Stomach (tissue), 8 donors: ENCODE measurements at regions not wholly inside any gene's neighbourhood (a gene's known extent, or its start where the extent isn't known, plus 50 kb on each side); places are given as distances from the start of the nearest gene placed in this dataset.

Experiments used
- DNase-seq, 2 donors: peaks; one replicate each; pipeline versions ENCODE4 v3.0.0 to v3.0.0-alpha.2; 2013 to 2019
- H3K27ac ChIP-seq, 5 donors: fragments of 200-600 bp in 4 of 5; sonication (generic) in 4 of 5; one replicate each; pipeline ENCODE4 v1.5.1; 2013 to 2019; ENCODE audit warnings: mild to moderate bottlenecking in 1 of 5, moderate library complexity in 1 of 5
- H3K27me3 ChIP-seq, 3 donors: fragments of 200-600 bp; sonication (generic); one replicate each; pipeline ENCODE4 v1.5.1; 2017 to 2019; ENCODE audit warnings: mixed run types in 1 of 3
- H3K36me3 ChIP-seq, 4 donors: fragments of 200-600 bp; sonication (generic); 1 replicate in 3 of 4; 2 replicates in 1 of 4; pipeline ENCODE4 v1.5.1; 2016 to 2019
- H3K4me1 ChIP-seq, 4 donors: fragments of 200-600 bp; sonication (generic); one replicate each; pipeline ENCODE4 v1.5.1; 2016 to 2019
- H3K4me3 ChIP-seq, 4 donors: fragments of 200-600 bp; sonication (generic) in 3 of 4; one replicate each; pipeline ENCODE4 v1.5.1; 2016 to 2019; ENCODE audit warnings: mild to moderate bottlenecking in 1 of 4
- H3K9me3 ChIP-seq, 4 donors: fragments of 200-600 bp; sonication (generic); one replicate each; pipeline ENCODE4 v1.5.1; 2016 to 2019
- EP300 ChIP-seq: sonication (generic); formaldehyde crosslinking; IDR thresholded peaks from one replicate; pipeline ENCODE4 v1.6.1; 2017; ENCODE audit warnings: antibody characterized with exemption
- POLR2A ChIP-seq, 4 donors: fragments of 450-650 bp; IDR thresholded peaks; one replicate each; pipeline ENCODE4 v1.6.1; 2016; ENCODE audit warnings: antibody characterized with exemption in 4 of 4, control low read depth in 2 of 4, mild to moderate bottlenecking in 1 of 4, moderate library complexity in 1 of 4
- POLR2AphosphoS5 ChIP-seq, 3 donors: sonication (generic); formaldehyde crosslinking; IDR thresholded peaks; one replicate each; pipeline ENCODE4 v1.6.1; 2016; ENCODE audit warnings: antibody characterized with exemption in 3 of 3
- WGBS, 5 donors: extraction: QIAGEN DNeasy Blood & Tissue Kit in 3 of 5; methylation state at CpG; one replicate each; pipeline versions ENCODE4 v1.1.5 to v1.1.7; 2013 to 2018; 5-methylcytosine and 5-hydroxymethylcytosine counted together
- intact Hi-C: fragments of 100-400 bp; cut with DNase I; formaldehyde crosslinking; loops from one replicate; pipeline ENCODE4 v1.15.1; 2023; ENCODE audit warnings: low total_unique reads
- TF ChIP-seq, protein P1 (sequence below), 7 experiments: fragments of 450-650 bp in 4 of 7; fragments of 200-600 bp in 3 of 7; sonication (generic) in 3 of 7; IDR thresholded peaks; one replicate each; pipeline ENCODE4 v1.5.1; 2016 to 2019; ENCODE audit warnings: antibody characterized with exemption in 7 of 7, control low read depth in 2 of 7, mild to moderate bottlenecking in 1 of 7
- donor health status: healthy with polysubstance abuse.
- donor health status: Bipolar disorder and iron deficiency.
- donor health status: healthy.

GRCh38 chr9:30478684-30479083, 1905.8 kb upstream of the ACO1 start:
- H3K4me3 ChIP-seq: no peak overlapping the region
- H3K27ac ChIP-seq: no peak overlapping the region
- no peaks in the 10 kb centered on the region for H3K27me3 ChIP-seq
- H3K9me3 ChIP-seq: no peaks in the 10 kb centered on the region
- no peak for DNase-seq
- no peaks in the 10 kb centered on the region for H3K36me3 ChIP-seq
- no peaks in the 10 kb centered on the region for H3K4me1 ChIP-seq
- TF ChIP-seq POLR2AphosphoS5 (IDR thresholded peaks at IDR 0.05) (no peak), EP300 (no peak), POLR2A (IDR thresholded peaks at IDR 0.05) (no peak)
- TF ChIP-seq, protein P1, sequence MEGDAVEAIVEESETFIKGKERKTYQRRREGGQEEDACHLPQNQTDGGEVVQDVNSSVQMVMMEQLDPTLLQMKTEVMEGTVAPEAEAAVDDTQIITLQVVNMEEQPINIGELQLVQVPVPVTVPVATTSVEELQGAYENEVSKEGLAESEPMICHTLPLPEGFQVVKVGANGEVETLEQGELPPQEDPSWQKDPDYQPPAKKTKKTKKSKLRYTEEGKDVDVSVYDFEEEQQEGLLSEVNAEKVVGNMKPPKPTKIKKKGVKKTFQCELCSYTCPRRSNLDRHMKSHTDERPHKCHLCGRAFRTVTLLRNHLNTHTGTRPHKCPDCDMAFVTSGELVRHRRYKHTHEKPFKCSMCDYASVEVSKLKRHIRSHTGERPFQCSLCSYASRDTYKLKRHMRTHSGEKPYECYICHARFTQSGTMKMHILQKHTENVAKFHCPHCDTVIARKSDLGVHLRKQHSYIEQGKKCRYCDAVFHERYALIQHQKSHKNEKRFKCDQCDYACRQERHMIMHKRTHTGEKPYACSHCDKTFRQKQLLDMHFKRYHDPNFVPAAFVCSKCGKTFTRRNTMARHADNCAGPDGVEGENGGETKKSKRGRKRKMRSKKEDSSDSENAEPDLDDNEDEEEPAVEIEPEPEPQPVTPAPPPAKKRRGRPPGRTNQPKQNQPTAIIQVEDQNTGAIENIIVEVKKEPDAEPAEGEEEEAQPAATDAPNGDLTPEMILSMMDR (IDR thresholded peaks at IDR 0.05): no peak
- intact Hi-C loops: no loop called here
- 57 to 74% (median 65%) methylated on average over 1 of the region's 1 CpG for WGBS, 5 donors

DNA sequence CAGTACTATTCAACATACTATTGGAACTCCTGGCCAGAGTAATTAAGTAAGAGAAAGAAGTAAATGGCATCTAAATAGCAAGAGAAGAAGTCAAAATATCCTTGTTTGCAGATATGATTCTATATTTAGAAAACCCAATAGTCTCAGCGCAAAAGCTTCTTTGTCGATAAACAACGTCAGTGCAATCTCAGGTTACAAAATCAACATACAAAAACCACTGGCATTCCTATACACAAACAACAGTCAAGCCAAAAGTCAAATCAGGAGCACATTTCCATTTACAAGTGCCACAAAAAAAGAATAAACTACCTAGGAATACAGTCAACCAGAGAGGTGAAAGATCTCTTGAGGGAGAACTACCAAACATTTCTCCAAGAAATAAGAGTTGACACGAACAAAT, 1901.9 kb upstream of the ACO1 start:
- no peak for TF ChIP-seq EP300
- TF ChIP-seq, protein P1 (IDR thresholded peaks at IDR 0.05): no peak
- no peak for TF ChIP-seq POLR2AphosphoS5 (IDR thresholded peaks at IDR 0.05)
- 67 to 79% (median 77%) methylated on average over 4 of the region's 4 CpGs for WGBS, 5 donors

GRCh38 chr9:30484690-30485089, 1899.8 kb upstream of the ACO1 start:
- Histone ChIP-seq H3K27me3 (no peaks in the 10 kb centered on the region), H3K4me1 (no peaks in the 10 kb centered on the region), H3K9me3 (no peaks in the 10 kb centered on the region), H3K36me3 (no peaks in the 10 kb centered on the region), H3K4me3 (no peak overlapping the region), H3K27ac (no peak overlapping the region)
- WGBS, 5 donors: 83 to 89% (median 88%) methylated on average over 2 of the region's 2 CpGs
- TF ChIP-seq, protein P1 (IDR thresholded peaks at IDR 0.05): no peak
- no peak for TF ChIP-seq POLR2A (IDR thresholded peaks at IDR 0.05)
- TF ChIP-seq EP300: no peak
- TF ChIP-seq POLR2AphosphoS5 (IDR thresholded peaks at IDR 0.05): no peak
- no peak for DNase-seq
- intact Hi-C loops: no loop called here

More for the DNA sequence above, 1901.9 kb upstream of the ACO1 start:
- H3K27me3 ChIP-seq: no peaks in the 10 kb centered on the region
- no peaks in the 10 kb centered on the region for H3K9me3 ChIP-seq
- intact Hi-C loops: no loop called here
- no peaks in the 10 kb centered on the region for H3K4me1 ChIP-seq
- DNase-seq: no peak
- no peak overlapping the region for H3K4me3 ChIP-seq
- no peak overlapping the region for H3K27ac ChIP-seq
- H3K36me3 ChIP-seq: no peaks in the 10 kb centered on the region

DNA sequence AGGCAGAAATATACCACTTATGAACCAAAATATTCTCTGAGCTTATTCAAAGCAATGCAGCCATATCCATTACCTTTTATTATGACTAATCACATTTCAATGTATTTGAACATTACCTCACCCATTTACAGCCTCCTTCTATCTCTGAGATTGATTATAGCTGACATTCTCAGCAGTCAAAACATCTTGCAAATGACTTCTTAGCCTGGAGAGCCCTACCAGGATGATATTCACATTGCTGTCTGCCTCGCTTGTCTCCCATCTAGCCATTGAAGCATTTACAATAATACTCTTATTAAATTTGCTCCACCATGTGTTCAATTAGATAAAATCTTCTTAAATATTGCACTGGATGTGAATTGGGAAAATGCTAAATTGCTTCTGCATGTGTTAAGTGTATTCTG, 1879.9 kb upstream of the ACO1 start:
- intact Hi-C loops: no loop called here
- Histone ChIP-seq H3K4me3 (no peak overlapping the region), H3K9me3 (no peaks in the 10 kb centered on the region), H3K36me3 (no peaks in the 10 kb centered on the region), H3K4me1 (no peaks in the 10 kb centered on the region), H3K27ac (no peak overlapping the region), H3K27me3 (no peaks in the 10 kb centered on the region)
- TF ChIP-seq POLR2A (IDR thresholded peaks at IDR 0.05): no peak
- TF ChIP-seq, protein P1 (IDR thresholded peaks at IDR 0.05): no peak
- TF ChIP-seq POLR2AphosphoS5 (IDR thresholded peaks at IDR 0.05): no peak
- no peak for TF ChIP-seq EP300
- 69 to 83% (median 82%) methylated on average over 1 of the region's 1 CpG for WGBS, 5 donors
- DNase-seq: peak in 1 of 2 donors; percentile 10
